Endothelial cell (in vitro differentiated cells): ENCODE measurements at regions not wholly inside any gene's neighbourhood (a gene's known extent, or its start where the extent isn't known, plus 50 kb on each side); places are given as distances from the start of the nearest gene placed in this dataset.

Source experiments
- DNase-seq: peaks from one replicate; pipeline ENCODE4 v3.0.0; 2021; ENCODE audit warnings: low spot score
- H3K27ac Mint-ChIP-seq: one replicate; pipeline ENCODE4 v1.8.0; 2021; ENCODE audit warnings: mixed read lengths, inconsistent platforms; ENCODE audit not compliant: unreplicated experiment
- H3K27me3 Mint-ChIP-seq: one replicate; pipeline ENCODE4 v1.8.0; 2021; ENCODE audit warnings: mild to moderate bottlenecking, moderate library complexity, mixed read lengths, inconsistent platforms; ENCODE audit not compliant: unreplicated experiment
- H3K36me3 Mint-ChIP-seq: one replicate; pipeline ENCODE4 v1.8.0; 2021; ENCODE audit warnings: mild to moderate bottlenecking, low read depth, mixed read lengths, inconsistent platforms; ENCODE audit not compliant: unreplicated experiment
- H3K4me1 Mint-ChIP-seq: one replicate; pipeline ENCODE4 v1.8.0; 2021; ENCODE audit warnings: mild to moderate bottlenecking, mixed read lengths, inconsistent platforms; ENCODE audit not compliant: unreplicated experiment
- H3K4me3 Mint-ChIP-seq: one replicate; pipeline ENCODE4 v1.8.0; 2021; ENCODE audit warnings: mild to moderate bottlenecking, mixed read lengths, inconsistent platforms; ENCODE audit not compliant: unreplicated experiment
- H3K9me3 Mint-ChIP-seq: one replicate; pipeline ENCODE4 v1.8.0; 2021; ENCODE audit warnings: mixed read lengths, inconsistent platforms; ENCODE audit not compliant: unreplicated experiment
- TF ChIP-seq, protein P1 (sequence below): fragments of 200-600 bp; sonication (generic); IDR thresholded peaks from one replicate; pipeline ENCODE4 v1.5.0; 2021; ENCODE audit warnings: antibody characterized with exemption; ENCODE audit not compliant: unreplicated experiment

DNA sequence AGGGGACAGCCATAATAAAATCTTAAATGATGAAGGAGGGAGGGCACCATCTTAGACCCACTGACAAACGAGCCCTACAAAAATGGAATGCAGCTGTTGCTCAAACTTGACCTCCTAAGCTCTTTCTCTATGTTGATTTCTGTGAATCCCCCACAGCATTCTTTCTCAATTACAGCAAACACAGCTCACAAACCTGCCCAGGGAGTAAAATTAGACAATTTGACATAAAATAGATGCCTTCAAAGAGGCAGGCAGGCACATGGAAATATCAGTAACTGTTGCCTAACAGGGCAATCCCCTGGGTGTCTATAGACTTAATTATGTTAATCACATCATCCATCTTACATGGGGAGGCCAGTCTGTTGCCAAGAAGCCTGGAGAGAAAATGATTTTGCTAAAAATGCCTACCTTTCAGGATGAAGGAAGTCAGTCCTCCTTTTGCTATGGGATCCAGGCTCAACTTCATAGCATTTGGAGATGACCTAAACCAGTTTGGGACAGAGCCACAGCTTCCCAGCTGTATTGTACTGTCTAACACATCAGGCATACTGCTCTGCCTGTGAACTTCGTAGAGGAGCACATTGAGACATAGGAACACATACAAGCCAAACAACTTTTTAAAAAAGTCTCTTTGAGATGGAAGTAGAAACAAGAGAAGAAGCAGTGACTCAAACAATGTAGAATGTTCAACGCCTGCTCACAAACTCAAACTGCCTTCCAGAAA, 1177.4 kb downstream of the SORCS1 start:
- no peak overlapping the region for H3K27ac Mint-ChIP-seq
- no peaks in the 10 kb centered on the region for H3K27me3 Mint-ChIP-seq
- H3K4me3 Mint-ChIP-seq, result no peak overlapping the region
- no peak for DNase-seq
- H3K36me3 Mint-ChIP-seq, result no peaks in the 10 kb centered on the region
- TF ChIP-seq, protein P1, sequence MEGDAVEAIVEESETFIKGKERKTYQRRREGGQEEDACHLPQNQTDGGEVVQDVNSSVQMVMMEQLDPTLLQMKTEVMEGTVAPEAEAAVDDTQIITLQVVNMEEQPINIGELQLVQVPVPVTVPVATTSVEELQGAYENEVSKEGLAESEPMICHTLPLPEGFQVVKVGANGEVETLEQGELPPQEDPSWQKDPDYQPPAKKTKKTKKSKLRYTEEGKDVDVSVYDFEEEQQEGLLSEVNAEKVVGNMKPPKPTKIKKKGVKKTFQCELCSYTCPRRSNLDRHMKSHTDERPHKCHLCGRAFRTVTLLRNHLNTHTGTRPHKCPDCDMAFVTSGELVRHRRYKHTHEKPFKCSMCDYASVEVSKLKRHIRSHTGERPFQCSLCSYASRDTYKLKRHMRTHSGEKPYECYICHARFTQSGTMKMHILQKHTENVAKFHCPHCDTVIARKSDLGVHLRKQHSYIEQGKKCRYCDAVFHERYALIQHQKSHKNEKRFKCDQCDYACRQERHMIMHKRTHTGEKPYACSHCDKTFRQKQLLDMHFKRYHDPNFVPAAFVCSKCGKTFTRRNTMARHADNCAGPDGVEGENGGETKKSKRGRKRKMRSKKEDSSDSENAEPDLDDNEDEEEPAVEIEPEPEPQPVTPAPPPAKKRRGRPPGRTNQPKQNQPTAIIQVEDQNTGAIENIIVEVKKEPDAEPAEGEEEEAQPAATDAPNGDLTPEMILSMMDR, result no peak
- H3K9me3 Mint-ChIP-seq, result no peaks in the 10 kb centered on the region
- H3K4me1 Mint-ChIP-seq, result peaks cover 3% of the 10 kb centered on the region

DNA sequence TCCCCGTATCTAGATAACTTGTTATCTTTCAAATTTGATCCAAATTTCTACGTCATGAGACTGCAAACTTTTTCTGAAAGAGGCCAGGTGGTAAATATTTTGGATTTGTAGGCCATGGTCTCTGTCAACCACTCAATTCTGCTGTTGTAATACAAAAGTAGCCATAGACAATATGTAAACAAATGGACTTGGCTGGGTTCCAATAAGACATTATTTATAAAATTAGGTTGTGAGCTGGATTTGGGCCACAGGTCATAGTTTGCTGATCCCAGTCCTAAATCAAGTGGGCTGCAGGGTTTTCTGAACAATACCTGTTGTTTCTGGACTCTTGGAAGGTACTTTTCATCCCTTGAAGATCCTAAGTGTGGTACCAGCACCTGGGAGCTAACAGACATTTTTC, 1178.0 kb downstream of the SORCS1 start:
- Mint-ChIP-seq H3K4me1 (peaks cover 3% of the 10 kb centered on the region), H3K27me3 (no peaks in the 10 kb centered on the region), H3K9me3 (no peaks in the 10 kb centered on the region), H3K36me3 (no peaks in the 10 kb centered on the region), H3K27ac (no peak overlapping the region), H3K4me3 (no peak overlapping the region)
- TF ChIP-seq, protein P1, result no peak
- no peak for DNase-seq

DNA sequence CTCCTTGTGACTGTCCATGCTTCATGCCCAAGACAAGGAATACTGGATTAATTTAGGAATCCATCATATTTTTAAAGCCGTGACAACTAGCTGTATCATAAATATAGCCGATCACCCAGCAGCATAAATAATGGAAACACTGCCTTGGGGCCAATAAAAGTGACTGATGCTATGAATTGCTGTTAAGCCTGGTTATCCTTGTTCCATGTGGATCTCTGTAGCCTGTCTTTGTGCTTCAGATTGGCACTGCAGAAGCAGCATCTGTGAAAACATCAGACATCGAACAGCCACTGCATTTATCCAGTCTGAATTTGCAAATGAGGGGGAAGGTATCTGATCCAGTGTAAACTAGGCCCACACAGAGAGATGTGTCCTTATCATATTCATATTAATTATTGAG, 1181.8 kb downstream of the SORCS1 start:
- H3K36me3 Mint-ChIP-seq, result no peaks in the 10 kb centered on the region

DNA sequence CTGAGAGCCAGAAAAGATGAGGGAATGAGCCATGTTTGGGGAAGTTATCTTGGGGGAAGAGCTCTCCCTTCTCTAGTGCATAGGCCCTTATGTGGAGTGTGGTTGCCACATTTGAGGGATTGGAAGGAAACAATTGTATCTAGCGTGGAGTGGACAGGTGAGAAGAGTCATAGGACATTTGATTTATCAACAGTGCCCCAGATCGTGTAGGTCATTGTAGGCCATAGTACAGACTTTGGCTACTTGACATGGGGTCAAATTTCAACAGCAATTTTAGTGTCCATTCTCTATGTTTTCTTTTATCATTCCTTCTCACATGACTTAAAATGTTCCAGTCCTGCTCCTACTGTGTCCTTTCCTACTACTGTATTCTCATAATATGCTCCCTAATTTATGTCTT, 1182.8 kb downstream of the SORCS1 start:
- H3K9me3 Mint-ChIP-seq, result no peaks in the 10 kb centered on the region
- H3K4me3 Mint-ChIP-seq, result no peak overlapping the region
- TF ChIP-seq, protein P1, result no peak

More for the DNA sequence above, 1181.8 kb downstream of the SORCS1 start:
- Mint-ChIP-seq H3K9me3 (no peaks in the 10 kb centered on the region), H3K27ac (no peak overlapping the region), H3K4me3 (no peak overlapping the region), H3K4me1 (no peaks in the 10 kb centered on the region), H3K27me3 (no peaks in the 10 kb centered on the region)
- DNase-seq, result no peak
- TF ChIP-seq, protein P1, result no peak

DNA sequence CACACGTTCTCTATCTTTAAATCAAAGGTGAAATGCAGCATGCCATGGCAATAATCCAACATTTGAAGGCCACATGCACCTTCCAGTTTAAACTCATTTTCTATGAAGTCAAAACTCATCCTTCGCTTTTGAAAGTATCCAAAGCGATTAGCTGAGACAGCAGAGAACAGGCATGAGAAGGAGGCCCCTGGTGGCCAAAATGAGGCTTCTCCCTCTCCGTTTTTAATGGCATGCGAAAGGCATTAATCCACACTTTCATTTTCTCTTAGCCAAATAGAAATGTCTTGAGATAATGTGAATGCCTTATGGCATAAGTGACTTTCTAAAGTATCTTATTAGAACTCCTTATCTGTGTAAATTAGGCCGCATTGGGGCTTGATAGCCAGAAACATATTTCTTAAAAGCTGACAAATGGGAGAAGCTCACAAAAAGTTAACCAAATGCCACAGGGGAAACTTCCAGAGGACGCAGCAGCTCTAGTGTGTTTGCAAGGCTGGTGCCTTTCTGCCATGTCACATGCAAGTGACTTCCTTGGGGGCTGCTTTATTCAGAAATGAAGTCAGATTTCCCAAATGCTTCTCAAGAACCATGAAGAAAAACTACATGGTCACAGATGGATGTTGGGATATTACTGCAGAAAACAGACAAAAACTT, 1189.6 kb downstream of the SORCS1 start:
- Mint-ChIP-seq H3K27me3 (no peaks in the 10 kb centered on the region), H3K4me1 (peaks cover 21% of the 10 kb centered on the region), H3K4me3 (no peak overlapping the region), H3K27ac (no peak overlapping the region), H3K36me3 (no peaks in the 10 kb centered on the region), H3K9me3 (no peaks in the 10 kb centered on the region)
- TF ChIP-seq, protein P1, result peak; percentile 52
- DNase-seq, result peak; percentile 31

More for the DNA sequence above, 1182.8 kb downstream of the SORCS1 start:
- no peak for DNase-seq
- Mint-ChIP-seq H3K4me1 (no peaks in the 10 kb centered on the region), H3K27me3 (no peaks in the 10 kb centered on the region), H3K27ac (no peak overlapping the region), H3K36me3 (no peaks in the 10 kb centered on the region)
